ENCODE measurements at regions not wholly inside any gene's neighbourhood (a gene's known extent, or its start where the extent isn't known, plus 50 kb on each side); places are given as distances from the start of the nearest gene placed in this dataset.
A peak's percentile ranks its signal among the peaks of the same experiment; 100 is the strongest.

GRCh38 chr6:43924222-43924702 is 154.3 kb downstream of the VEGFA start:
- DNase-seq (ENCODE audit: low read depth in 2 of 2, low spot score in 1 of 2), result peak in 1 of 2 donors; percentile 14

GRCh38 chr6:43923376-43924221 is 153.6 kb downstream of the VEGFA start:
- DNase-seq (ENCODE audit: low read depth in 2 of 2, low spot score in 1 of 2), result no peak

GRCh38 chr6:43922426-43923375 is 152.7 kb downstream of the VEGFA start:
- DNase-seq (ENCODE audit: low read depth in 2 of 2, low spot score in 1 of 2), result no peak

GRCh38 chr6:43921548-43922425 is 151.8 kb downstream of the VEGFA start:
- DNase-seq (ENCODE audit: low read depth in 2 of 2, low spot score in 1 of 2), result no peak

GRCh38 chr6:43921039-43921438 is 151.0 kb downstream of the VEGFA start:
- no peak for DNase-seq (ENCODE audit: low read depth in 2 of 2, low spot score in 1 of 2)

- DNase-seq (ENCODE audit: low read depth in 2 of 2, low spot score in 1 of 2), result no peak
Measured at GRCh38 chr6:43919774-43920173, 149.8 kb downstream of the VEGFA start.

- DNase-seq (ENCODE audit: low read depth in 2 of 2, low spot score in 1 of 2), result no peak
Measured at GRCh38 chr6:43917878-43918382, 147.9 kb downstream of the VEGFA start.

GRCh38 chr6:43916924-43917877 is 147.2 kb downstream of the VEGFA start:
- DNase-seq (ENCODE audit: low read depth in 2 of 2, low spot score in 1 of 2), result no peak

GRCh38 chr6:43915986-43916923 is 146.2 kb downstream of the VEGFA start:
- DNase-seq (ENCODE audit: low read depth in 2 of 2, low spot score in 1 of 2), result no peak

- DNase-seq (ENCODE audit: low read depth in 2 of 2, low spot score in 1 of 2), result no peak
Measured at GRCh38 chr6:43915208-43915869, 145.3 kb downstream of the VEGFA start.

GRCh38 chr6:43914272-43915147 is 144.5 kb downstream of the VEGFA start:
- DNase-seq (ENCODE audit: low read depth in 2 of 2, low spot score in 1 of 2), result no peak

GRCh38 chr6:43913375-43914271 is 143.6 kb downstream of the VEGFA start:
- DNase-seq (ENCODE audit: low read depth in 2 of 2, low spot score in 1 of 2), result no peak

GRCh38 chr6:43912598-43913371 is 142.8 kb downstream of the VEGFA start:
- DNase-seq (ENCODE audit: low read depth in 2 of 2, low spot score in 1 of 2), result no peak

GRCh38 chr6:43912116-43912577 is 142.1 kb downstream of the VEGFA start:
- DNase-seq (ENCODE audit: low read depth in 2 of 2, low spot score in 1 of 2), result no peak
